ENCODE measurements at regions not wholly inside any gene's neighbourhood (a gene's known extent, or its start where the extent isn't known, plus 50 kb on each side); places are given as distances from the start of the nearest gene placed in this dataset.
A peak's percentile ranks its signal among the peaks of the same experiment; 100 is the strongest.
"Not testable (repeated sequence)": the region's sequence is repeated elsewhere in the genome, so short reads cannot be mapped to it uniquely, and the experiment has no call there.

DNA sequence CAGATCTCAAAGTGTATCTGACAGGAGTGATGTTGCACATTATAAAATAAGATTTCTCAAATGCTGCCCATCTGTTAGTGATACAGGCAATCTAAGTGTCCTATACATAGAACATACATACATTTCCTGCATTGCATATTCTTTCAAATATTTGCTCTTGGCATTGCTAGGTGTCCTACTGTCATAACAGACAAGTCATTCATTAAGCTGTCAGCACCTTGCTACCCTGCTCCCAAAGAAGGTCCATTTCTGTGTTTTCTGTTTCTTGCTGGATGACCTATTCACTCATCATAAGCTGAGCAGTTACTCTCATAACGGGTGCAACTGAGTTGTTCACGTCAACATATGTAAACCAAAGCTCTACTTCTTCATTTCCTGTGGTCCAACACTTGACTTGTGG, 719.0 kb downstream of the KCNJ2 start:
- no peak for DNase-seq

DNA sequence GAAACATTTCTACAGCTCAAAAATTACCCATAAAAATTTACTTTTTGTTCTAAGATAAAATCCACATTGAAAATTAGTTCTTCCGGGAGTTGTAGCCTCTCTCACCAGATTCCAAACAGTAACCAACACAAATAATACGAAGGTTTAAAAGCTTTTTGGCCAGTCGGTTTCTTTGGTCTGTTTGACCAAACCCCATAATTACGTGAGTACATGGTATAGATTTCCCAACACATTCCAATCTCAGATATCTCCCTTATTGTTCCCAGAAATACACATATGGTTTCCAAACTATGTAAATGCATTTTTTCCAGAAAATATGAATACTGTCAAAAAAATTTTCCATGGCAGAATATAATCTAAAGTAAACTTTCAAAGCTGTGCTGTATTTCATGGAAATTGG, 722.0 kb downstream of the KCNJ2 start:
- DNase-seq = no peak

DNA sequence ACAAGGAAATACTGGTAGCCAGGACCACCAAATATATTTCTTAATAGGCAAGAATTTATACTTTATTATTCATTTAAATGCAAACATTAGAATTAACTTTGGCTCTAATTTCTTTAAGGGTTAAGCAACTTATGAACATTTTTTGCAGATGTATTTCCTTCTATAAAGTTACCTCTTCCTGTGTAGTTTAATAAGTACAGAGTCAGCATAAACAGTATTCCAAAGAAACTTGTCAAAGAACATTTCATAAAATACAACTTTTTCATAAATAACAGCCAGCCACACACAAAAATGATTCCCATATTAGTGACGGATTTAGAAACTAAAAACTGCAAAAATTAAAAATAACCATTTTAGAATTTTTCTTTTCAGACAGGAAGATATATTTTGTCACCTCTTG, 723.2 kb downstream of the KCNJ2 start:
- DNase-seq = no peak

GRCh38 chr17:70896843-70897242, 727.5 kb downstream of the KCNJ2 start:
- no peak for DNase-seq

DNA sequence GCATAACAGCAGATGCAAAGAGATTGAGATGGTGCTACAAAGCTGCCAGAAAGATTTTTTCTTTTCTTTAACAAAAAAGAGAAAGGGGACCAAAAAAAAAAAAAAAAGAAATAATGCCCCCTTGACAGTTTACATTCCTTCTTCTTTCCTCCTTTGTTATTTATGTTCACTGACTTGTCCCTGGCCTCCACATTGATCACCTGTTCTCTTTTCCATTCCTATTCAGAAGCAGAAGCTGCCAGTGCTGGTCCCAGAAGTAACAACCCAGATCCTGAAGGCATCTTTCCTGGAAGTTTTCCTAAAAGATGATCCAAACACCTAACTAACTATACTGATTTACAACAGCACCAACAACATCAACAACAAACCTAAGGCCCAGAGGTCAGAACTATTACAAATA, 728.1 kb downstream of the KCNJ2 start:
- DNase-seq = no peak

DNA sequence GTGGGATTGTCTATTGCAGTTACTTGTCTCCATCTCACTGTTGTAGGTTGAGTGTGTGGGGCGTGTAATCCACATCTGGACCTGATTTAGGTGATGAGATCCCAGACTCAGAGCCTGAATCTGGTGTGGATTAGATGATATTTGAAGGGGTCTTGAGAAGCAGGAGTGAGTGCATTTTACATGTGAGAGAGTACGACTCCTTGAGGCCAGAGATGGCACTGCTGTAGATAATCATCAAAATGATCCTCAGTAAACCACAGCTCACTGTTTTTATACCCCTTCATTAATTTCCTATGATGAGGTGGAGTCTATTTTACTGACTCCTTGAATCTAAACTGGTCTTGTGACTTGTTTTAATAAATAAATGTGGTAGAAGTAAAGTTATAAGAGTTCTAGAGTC, 732.5 kb downstream of the KCNJ2 start:
- no peak for DNase-seq

- peak; percentile 66 for DNase-seq
These were observed 736.5 kb downstream of the KCNJ2 start for GRCh38 chr17:70905796-70906195.

DNA sequence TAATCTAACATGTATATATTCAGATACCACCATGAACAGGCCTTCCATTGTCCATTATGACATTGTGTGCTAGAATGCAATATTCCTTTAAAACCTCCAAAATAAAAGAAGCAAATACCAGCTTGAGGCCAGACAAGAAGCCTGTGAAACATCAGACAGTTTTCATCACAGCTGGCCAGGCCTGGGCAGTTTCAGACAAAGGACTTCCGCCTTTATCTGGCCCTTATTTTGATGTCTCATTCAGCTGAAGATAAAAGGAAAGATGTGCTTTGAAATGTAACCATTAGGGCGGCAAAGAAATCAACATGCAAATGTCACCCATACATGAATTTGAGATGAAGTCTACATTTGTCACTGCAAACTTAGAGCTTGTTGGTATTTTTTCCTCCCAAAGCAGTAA, 737.5 kb downstream of the KCNJ2 start:
- no peak for DNase-seq

- DNase-seq = no peak
These were observed 743.6 kb downstream of the KCNJ2 start for GRCh38 chr17:70912716-70913485.

DNA sequence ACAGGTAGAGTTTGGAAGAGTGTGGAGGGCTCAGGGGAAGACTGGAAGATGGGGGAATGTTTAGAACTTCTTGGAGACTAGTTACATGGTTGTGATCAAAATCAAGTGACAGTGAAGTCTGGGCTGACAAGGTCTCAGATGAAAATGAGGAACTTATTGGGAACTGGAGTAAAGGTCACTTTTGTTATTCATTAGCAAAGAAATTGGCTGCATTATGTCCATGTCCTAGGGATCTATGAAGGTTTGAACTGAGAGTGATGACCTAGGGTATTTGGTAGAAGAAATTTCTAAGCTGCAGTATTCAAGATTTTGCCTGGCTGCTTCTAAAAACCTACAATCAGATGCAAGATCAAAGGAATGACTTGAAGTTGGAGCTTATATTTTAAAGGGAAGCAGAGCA, 747.1 kb downstream of the KCNJ2 start:
- DNase-seq = no peak

GRCh38 chr17:70919241-70919640, 749.9 kb downstream of the KCNJ2 start:
- DNase-seq = no peak

DNA sequence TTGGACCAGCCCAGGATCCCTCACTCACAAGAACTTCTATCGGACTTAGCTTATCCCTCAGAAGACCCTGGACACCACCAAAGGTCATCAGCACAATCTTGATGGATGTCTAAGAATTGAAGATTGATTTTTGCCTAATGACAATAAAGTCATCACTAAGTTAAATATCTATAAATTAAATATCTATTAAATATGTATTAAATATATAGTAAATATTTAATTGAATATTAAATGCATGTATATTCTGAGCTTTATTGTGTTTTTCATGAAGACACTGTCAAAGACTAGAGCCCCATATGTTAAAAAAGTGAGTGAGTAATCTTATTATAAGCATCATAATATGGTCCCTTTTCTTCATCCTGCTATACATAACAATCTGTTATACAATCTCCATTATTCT, 751.1 kb downstream of the KCNJ2 start:
- DNase-seq = no peak

GRCh38 chr17:70922268-70922667, 752.9 kb downstream of the KCNJ2 start:
- DNase-seq = no peak

DNA sequence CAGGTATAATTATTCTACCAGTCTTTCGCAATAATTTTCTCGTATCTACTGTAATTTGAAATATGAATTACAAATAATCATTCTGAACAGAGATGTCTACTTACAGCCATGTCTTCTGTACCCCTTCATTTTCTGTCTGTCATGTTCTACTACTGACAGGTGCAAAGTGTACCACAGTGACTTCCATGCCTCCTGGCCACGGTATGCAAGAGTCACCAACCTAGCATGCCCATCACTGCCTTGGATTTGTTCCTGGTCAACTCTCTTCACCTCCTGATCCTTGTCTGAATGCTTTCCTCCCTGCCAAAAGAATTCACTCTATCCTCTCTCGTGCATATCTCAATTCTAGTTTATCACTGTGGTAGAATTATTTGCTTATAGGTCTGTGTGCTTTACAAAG, 755.4 kb downstream of the KCNJ2 start:
- no peak for DNase-seq

DNA sequence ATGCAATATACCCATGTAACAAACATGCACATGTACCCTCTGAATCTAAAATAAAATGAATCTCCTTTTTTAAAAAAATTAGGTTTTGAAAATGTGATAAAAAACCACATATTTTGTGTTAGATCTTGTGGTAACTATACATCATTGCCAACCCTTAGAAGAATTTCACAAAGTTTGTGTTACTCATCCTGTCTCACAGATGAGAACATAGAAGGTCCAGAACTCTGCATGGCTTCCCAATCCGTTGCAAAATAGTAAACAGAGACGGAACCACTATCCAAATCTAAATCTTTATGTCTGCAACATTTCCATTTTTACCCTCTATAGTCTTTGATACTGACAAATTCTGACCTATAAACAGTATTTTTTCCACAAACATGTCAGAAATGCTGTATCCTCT, 759.9 kb downstream of the KCNJ2 start:
- DNase-seq = no peak

- DNase-seq = no peak
These were observed 764.9 kb downstream of the KCNJ2 start for GRCh38 chr17:70934231-70934630.

GRCh38 chr17:70934835-70935234, 765.5 kb downstream of the KCNJ2 start:
- no peak for DNase-seq

- no peak for DNase-seq
These were observed 767.4 kb downstream of the KCNJ2 start for GRCh38 chr17:70936724-70937123.

DNA sequence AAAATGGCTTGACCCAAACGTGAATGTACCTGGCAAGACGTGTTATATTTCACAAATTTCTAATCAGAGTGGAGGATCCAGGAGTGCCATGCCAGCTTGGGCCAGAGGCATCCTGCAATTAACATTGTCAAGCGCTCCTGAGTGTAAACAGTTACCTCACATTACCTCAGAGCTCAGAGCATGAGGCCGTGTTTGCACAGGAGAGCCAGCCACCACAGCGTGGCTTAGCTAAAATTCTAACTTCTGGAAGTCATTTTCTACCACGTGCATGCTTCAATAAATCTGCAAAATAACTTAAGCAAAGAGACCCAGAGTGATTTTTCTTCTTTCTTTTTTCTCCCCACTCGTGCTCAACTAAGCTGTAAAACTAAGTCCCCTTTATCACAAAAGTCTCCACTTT, 769.0 kb downstream of the KCNJ2 start:
- no peak for DNase-seq

DNA sequence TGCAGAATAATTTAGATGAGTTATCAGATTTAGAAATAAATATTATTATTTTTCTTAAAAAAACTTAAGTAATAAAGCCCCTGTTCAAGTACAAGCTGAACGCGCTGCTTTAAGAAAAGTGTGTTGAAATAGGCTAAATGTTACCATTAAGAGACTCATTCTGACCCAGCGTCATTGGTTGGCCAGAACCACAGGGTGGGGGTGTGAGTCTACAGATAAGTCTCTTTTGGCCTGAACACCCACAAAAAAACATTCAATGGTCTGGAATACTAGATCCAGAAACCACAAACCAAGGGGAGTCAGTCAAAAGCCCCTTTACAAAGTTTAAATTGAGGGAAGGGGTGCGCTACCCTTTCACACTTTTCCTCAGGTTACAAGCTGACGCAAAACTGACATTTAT, 776.1 kb downstream of the KCNJ2 start:
- DNase-seq = no peak

- no peak for DNase-seq
These were observed 777.9 kb downstream of the KCNJ2 start for GRCh38 chr17:70947215-70947614.

DNA sequence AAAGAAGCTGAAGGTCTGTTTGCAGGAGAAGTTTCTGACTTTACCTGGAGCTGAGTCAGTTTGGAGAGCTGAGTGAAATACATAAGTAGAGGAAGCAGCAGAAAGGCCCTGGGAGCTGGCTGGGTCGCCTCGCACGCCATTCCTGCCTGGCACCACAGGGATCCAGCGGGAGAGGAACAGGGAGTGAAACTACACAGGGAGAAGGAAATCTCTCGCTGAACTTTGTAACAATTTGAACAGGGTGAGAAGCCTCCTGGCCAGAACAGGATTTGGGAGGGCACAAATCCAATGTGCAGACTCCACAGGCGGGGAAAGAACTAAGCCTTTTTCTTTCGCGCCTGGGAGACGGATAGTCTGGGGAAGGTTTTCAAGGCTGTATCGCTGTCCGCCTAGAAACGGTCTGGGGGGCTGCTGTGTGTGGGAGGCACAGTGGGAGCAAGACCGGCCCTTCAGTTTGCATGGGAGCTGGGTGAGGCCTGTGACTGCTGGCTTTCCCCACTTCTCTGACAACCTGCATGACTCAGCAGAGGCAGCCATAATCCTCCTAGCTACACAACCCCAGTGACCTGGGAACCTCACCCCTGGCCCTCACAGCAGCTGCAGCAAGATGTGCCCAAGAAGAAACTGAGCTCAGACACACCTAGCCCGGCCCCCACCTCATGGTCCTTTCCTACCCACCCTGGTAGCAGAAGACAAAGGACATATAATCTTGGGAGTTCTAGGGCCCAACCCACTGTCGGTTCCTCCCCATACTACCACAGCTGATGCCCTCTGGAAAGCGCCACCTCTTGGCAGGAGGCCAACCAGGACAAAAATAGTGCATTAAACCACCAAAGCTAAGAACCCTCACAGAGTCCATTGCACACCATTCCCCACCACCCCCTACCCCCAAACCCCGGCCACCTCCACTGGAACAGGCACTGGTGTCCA, 778.6 kb downstream of the KCNJ2 start:
- DNase-seq = no peak

DNA sequence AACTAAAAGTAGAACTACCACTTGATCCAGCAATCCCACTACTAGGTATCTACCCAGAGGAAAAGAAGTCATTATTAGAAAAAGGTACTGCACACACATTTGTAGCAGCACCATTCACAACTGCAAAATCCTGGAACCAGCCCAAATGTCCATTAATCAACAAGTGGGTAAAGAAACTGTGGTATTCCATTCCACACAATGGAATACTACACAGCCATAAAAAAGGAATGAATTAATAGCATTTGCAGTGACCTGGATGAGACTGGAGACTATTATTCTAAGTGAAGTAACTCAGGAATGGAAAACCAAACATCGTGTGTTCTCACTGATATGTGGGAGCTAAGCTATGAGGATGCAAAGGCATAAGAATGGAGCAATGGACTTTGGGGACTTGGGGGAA, 783.8 kb downstream of the KCNJ2 start:
- not testable (repeated sequence) for DNase-seq

DNA sequence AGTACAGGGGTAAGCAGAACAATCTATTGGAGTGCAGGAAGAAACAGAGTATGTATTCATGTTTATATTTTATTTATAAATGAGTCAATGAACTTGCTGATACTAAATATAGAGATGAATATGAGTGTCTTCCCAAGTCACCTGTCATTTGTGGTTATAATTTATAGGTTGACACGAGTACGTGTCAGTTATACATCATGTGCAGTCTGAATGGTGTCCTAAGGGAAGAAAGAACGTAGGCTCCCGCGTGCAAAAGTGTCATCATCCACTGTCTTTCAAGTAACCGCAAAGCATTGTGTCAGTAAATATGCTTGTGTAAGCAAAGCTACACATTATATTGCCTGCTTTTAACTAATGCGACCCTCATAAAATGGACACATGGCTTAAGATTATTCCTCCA, 786.1 kb downstream of the KCNJ2 start:
- no peak for DNase-seq

All from hematopoietic multipotent progenitor cell treated with erythropoietin and hydrocortisone succinate and interleukin-3 and kit ligand, for 4 days (in vitro differentiated cells).